ENCODE measurements at regions not wholly inside any gene's neighbourhood (a gene's known extent, or its start where the extent isn't known, plus 50 kb on each side); places are given as distances from the start of the nearest gene placed in this dataset.

GRCh38 chr12:33125755-33126154, 229.2 kb upstream of the PKP2 start:
- TF ChIP-seq POLR2A (IDR thresholded peaks at IDR 0.05; ENCODE audit: low read length), result no peak
- no peak for TF ChIP-seq MYC (IDR thresholded peaks at IDR 0.05; ENCODE audit: borderline replicate concordance, low read length)
- no peak for TF ChIP-seq CTCF (IDR thresholded peaks at IDR 0.05)
- TF ChIP-seq MAX (IDR thresholded peaks at IDR 0.05), result no peak
